ENCODE measurements at regions not wholly inside any gene's neighbourhood (a gene's known extent, or its start where the extent isn't known, plus 50 kb on each side); places are given as distances from the start of the nearest gene placed in this dataset.

DNA sequence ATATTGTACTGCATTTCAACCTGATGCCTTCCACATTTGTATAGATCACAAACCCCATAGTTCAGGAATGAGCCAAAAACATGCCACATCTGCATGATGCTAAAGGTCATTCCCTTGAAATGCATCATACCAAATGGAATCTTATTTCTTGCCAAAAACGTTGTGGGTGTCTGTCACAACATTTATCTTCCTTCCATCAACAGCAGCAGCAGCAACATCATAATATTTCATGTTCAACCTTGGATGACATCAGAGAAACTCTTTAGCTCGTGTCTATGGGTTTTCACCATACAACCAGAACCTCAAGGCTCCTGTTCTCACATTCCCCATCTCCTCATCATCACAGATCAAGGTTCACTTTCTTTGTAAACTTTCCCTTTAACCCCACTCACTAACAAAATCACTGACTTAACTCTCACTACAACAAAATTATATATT, 221.3 kb upstream of the CTAGE1 start:
- no peaks in the 10 kb centered on the region for H3K36me3 ChIP-seq (replicated peaks)
- no peaks in the 10 kb centered on the region for H3K9me3 ChIP-seq
- H3K27me3 ChIP-seq (ENCODE audit: low read depth): no peaks in the 10 kb centered on the region
- no peaks in the 10 kb centered on the region for H3K4me1 ChIP-seq
- DNase-seq (ENCODE audit: low spot score in 2 of 2): no peak
- in situ Hi-C loops (cut with MboI; ENCODE audit: low sequenced_read_pairs): no loop called here
- no peak overlapping the region for H3K4me3 ChIP-seq

DNA sequence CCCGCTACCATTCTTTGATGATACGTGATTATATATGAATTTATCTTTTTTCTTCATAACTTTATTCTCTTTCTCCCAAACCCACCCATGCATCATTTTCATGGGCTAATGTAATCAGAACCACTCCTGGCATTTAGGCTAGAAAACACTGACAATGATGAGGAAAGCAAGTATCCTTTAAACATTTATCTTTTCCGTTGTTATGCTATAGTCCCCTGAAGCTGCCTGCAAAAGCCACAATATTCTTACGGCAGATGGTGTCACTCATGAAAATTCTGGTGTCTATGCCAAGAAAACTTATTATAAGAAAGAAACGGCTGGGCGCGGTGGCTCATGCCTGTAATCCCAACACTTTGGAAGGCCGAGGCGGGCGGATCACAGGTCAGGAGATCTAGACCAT, 221.8 kb upstream of the CTAGE1 start:
- H3K4me1 ChIP-seq: no peaks in the 10 kb centered on the region
- no peaks in the 10 kb centered on the region for H3K27me3 ChIP-seq (ENCODE audit: low read depth)
- H3K36me3 ChIP-seq (replicated peaks): no peaks in the 10 kb centered on the region
- DNase-seq (ENCODE audit: low spot score in 2 of 2): no peak
- no peak overlapping the region for H3K4me3 ChIP-seq
- in situ Hi-C loops (cut with MboI; ENCODE audit: low sequenced_read_pairs): no loop called here
- no peaks in the 10 kb centered on the region for H3K9me3 ChIP-seq

DNA sequence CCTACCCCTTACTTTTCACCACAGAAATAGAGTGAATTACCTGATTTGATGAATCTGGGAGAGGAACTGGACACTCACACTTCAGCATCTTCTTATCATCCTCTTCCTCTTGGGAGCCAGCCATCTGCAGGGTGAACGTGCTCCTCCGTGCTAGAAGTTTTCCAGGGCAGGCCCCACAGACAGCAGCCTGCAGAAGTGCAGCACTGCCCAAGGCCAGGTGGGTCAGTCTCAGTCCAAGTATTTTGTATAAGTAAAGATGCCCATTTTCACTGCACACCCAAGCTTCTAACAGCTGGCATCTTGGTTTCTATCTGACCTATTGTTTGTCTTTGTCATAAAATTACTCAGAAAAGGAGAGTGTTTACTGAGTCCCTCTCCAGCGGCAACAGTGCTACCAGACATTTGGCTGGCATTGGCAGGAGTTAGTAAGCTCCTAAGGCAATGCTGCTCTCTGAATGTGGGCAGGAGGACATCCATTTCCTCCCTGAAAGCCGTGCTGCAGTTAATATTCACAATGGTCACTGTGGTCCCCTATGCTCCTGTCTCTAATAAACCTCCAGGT, 222.6 kb upstream of the CTAGE1 start:
- no peaks in the 10 kb centered on the region for H3K4me1 ChIP-seq
- no peak overlapping the region for H3K4me3 ChIP-seq
- in situ Hi-C loops (cut with MboI; ENCODE audit: low sequenced_read_pairs): no loop called here
- no peaks in the 10 kb centered on the region for H3K9me3 ChIP-seq
- DNase-seq (ENCODE audit: low spot score in 2 of 2): no peak
- no peaks in the 10 kb centered on the region for H3K36me3 ChIP-seq (replicated peaks)
- no peaks in the 10 kb centered on the region for H3K27me3 ChIP-seq (ENCODE audit: low read depth)

DNA sequence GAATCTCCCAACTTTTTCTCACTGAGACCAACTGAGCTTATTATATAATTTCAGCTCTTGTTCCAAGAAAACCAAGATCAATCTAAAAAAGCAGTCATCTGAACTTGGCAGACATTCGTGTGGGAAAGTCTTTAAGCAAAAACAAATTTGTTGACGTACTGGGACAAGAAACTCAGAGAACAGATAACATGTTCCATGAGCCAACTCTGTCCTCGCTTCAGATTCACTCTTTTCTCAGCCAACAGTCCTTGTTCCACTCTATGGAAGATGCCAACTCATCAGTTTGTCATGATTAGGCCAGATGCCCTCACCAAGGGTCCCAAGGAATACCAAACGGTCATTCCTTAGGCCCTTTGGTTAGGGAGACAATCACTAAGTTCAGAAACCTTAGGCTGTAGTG, 224.2 kb upstream of the CTAGE1 start:
- DNase-seq (ENCODE audit: low spot score in 2 of 2): no peak
- no peaks in the 10 kb centered on the region for H3K27me3 ChIP-seq (ENCODE audit: low read depth)
- H3K4me1 ChIP-seq: no peaks in the 10 kb centered on the region
- in situ Hi-C loops (cut with MboI; ENCODE audit: low sequenced_read_pairs): no loop called here
- no peak overlapping the region for H3K4me3 ChIP-seq
- no peaks in the 10 kb centered on the region for H3K36me3 ChIP-seq (replicated peaks)
- no peaks in the 10 kb centered on the region for H3K9me3 ChIP-seq

DNA sequence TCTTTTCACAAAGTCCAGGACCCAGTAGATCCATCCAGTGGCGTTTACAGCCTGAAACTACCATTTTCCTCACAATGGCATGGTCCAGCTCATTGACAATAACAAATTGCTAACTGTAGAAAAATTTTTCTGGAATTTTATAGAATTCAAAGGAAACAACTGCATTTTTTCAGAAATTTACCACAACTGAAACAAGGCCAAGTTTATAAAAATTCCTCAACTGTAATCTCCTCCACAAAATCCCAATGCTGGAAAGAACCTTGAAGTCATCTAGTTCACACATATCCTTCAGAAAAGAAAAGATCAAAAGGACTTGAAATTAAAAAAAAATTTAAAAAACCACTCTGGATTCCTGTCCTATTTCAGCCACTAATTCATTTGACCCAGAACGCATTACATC, 226.0 kb upstream of the CTAGE1 start:
- no peaks in the 10 kb centered on the region for H3K9me3 ChIP-seq
- no peak overlapping the region for H3K4me3 ChIP-seq
- in situ Hi-C loops (cut with MboI; ENCODE audit: low sequenced_read_pairs): no loop called here
- no peaks in the 10 kb centered on the region for H3K36me3 ChIP-seq (replicated peaks)
- no peak for DNase-seq (ENCODE audit: low spot score in 2 of 2)
- no peaks in the 10 kb centered on the region for H3K4me1 ChIP-seq
- no peaks in the 10 kb centered on the region for H3K27me3 ChIP-seq (ENCODE audit: low read depth)

DNA sequence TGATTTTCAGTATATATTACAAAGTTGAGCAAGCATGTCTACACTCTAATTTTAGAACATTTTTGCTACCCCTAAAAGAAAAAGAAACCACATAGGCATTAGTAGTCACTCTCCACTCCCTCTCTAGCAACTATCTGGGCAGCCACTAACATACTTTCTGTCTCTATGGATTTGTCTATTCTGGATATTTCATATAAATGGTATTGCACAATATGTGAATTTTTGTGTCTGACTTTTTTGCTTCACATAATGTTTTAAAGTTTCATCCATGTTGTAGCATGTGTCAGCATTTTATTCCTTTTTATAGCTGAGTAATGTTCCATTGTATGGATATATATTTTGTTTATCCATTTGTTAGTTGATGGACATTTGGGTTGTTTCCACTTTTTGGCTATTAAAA, 232.5 kb upstream of the CTAGE1 start:
- Histone ChIP-seq H3K27me3 (ENCODE audit: low read depth) (no peaks in the 10 kb centered on the region), H3K36me3 (replicated peaks) (no peaks in the 10 kb centered on the region), H3K9me3 (no peaks in the 10 kb centered on the region), H3K4me3 (no peak overlapping the region), H3K4me1 (no peaks in the 10 kb centered on the region)
- no peak for DNase-seq (ENCODE audit: low spot score in 2 of 2)
- in situ Hi-C loops (cut with MboI; ENCODE audit: low sequenced_read_pairs): no loop called here

DNA sequence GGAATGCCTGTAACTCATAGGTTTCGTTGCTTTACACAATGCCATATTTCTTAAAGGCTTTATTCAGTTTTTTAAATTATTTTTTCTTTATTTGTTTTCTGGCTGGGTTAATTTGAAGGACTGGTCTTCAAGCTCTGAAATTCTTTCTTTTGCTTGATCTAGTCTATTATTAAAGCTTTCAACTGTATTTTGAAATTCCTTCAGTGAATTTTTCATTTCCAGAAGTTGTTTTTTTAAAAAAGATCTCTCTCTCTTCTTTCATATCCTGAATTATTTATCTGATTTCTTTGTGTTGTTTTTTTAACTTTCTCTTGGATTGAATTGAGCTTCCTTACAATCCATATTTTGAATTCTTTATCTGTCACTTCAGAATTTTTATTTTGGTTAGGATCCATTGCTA, 239.9 kb upstream of the CTAGE1 start:
- no peak for DNase-seq (ENCODE audit: low spot score in 2 of 2)
- Histone ChIP-seq H3K36me3 (replicated peaks) (no peaks in the 10 kb centered on the region), H3K4me3 (no peak overlapping the region), H3K9me3 (no peaks in the 10 kb centered on the region), H3K27me3 (ENCODE audit: low read depth) (no peaks in the 10 kb centered on the region), H3K4me1 (no peaks in the 10 kb centered on the region)
- in situ Hi-C loops (cut with MboI; ENCODE audit: low sequenced_read_pairs): no loop called here

DNA sequence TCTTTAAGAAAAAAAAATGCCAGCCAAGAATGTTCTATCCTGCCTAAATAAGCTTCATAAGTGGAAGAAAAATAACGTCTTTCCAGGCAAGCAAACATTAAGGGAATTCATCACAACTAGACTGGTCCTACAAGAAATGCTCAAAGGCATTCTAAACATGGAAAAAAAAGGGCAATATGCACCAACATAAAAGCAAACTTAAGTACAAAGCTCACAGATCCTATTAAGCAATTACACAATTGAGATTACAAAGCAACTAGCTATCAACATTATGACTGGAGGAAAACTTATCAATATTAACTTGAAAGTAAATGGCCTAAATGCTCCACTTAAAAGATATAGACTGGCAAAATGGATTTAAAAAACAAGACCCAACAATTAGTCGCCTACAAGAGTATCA, 240.6 kb upstream of the CTAGE1 start:
- Histone ChIP-seq H3K9me3 (no peaks in the 10 kb centered on the region), H3K4me1 (no peaks in the 10 kb centered on the region), H3K27me3 (ENCODE audit: low read depth) (no peaks in the 10 kb centered on the region), H3K4me3 (no peak overlapping the region), H3K36me3 (replicated peaks) (no peaks in the 10 kb centered on the region)
- in situ Hi-C loops (cut with MboI; ENCODE audit: low sequenced_read_pairs): no loop called here
- DNase-seq (ENCODE audit: low spot score in 2 of 2): no peak

DNA sequence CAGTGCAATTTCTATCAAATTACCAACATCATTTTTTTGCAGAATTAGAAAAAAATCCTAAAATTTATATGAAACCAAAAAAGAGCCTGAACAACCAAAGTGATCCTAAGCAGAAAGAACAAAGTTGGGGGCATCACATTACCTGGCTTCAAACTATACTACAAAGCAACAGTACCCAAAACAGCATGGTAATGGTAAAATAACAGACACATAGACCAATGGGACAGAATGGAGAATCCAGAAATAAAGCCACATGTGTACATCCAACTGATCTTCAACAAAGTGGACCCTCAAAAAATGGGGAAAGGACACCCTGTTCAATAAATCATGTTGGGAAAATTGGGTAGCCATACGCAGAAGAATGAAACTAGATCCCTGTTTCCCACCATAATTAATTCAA, 245.7 kb upstream of the CTAGE1 start:
- in situ Hi-C loops (cut with MboI; ENCODE audit: low sequenced_read_pairs): no loop called here
- Histone ChIP-seq H3K4me3 (no peak overlapping the region), H3K9me3 (no peaks in the 10 kb centered on the region), H3K27me3 (ENCODE audit: low read depth) (no peaks in the 10 kb centered on the region), H3K4me1 (no peaks in the 10 kb centered on the region), H3K36me3 (replicated peaks) (no peaks in the 10 kb centered on the region)
- DNase-seq (ENCODE audit: low spot score in 2 of 2): no peak

DNA sequence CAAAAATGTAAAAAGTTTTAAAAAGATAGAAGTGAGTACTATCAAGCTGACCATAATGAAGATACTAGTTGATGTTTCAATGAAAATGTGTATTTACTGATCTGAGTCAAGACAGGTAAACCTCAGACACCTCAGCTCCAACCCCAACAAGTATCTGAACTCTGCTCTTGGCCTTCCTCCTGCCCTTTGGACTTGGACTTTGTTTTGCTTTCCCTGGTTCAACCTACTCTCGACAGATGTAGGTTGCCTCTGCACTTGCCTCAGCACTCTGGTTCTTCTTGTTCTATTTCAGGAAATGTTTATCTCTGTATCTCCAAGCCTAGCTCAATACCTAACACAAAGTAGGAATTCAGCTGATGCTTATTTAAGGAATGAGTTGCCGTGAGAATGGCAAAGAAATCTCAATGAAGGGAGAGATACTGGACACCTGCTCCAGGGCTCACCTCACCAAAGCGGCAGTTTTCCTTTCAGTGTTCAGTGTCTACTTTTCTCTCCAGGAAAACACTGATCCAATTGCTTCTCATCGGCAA, 248.8 kb upstream of the CTAGE1 start:
- DNase-seq (ENCODE audit: low spot score in 2 of 2): no peak
- Histone ChIP-seq H3K27me3 (ENCODE audit: low read depth) (peaks cover 4% of the 10 kb centered on the region), H3K4me3 (no peak overlapping the region), H3K9me3 (no peaks in the 10 kb centered on the region), H3K36me3 (replicated peaks) (no peaks in the 10 kb centered on the region), H3K4me1 (no peaks in the 10 kb centered on the region)
- in situ Hi-C loops (cut with MboI; ENCODE audit: low sequenced_read_pairs): no loop called here

DNA sequence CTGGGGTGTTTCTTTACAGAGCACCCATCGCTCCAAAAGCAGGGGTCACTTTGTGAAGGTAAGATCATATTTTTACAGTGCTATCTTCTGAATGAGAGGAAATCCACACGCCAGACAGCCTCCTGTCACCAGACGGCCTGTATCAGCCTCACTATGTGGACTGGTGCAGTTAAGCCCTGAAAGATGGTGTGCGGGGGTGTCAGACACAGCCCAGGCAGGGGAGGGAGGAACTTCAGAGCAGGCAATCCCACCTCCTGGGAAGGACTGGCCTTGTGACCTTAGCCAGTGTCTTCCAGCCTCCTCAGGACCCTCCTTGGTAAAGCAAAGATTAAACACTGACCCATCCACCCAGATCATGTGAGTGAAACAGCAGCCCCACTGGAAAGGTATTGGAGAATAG, 249.4 kb upstream of the CTAGE1 start:
- in situ Hi-C loops (cut with MboI; ENCODE audit: low sequenced_read_pairs): no loop called here
- no peaks in the 10 kb centered on the region for H3K9me3 ChIP-seq
- H3K27me3 ChIP-seq (ENCODE audit: low read depth): peaks cover 4% of the 10 kb centered on the region
- no peaks in the 10 kb centered on the region for H3K4me1 ChIP-seq
- H3K36me3 ChIP-seq (replicated peaks): no peaks in the 10 kb centered on the region
- H3K4me3 ChIP-seq: no peak overlapping the region
- DNase-seq (ENCODE audit: low spot score in 2 of 2): no peak

DNA sequence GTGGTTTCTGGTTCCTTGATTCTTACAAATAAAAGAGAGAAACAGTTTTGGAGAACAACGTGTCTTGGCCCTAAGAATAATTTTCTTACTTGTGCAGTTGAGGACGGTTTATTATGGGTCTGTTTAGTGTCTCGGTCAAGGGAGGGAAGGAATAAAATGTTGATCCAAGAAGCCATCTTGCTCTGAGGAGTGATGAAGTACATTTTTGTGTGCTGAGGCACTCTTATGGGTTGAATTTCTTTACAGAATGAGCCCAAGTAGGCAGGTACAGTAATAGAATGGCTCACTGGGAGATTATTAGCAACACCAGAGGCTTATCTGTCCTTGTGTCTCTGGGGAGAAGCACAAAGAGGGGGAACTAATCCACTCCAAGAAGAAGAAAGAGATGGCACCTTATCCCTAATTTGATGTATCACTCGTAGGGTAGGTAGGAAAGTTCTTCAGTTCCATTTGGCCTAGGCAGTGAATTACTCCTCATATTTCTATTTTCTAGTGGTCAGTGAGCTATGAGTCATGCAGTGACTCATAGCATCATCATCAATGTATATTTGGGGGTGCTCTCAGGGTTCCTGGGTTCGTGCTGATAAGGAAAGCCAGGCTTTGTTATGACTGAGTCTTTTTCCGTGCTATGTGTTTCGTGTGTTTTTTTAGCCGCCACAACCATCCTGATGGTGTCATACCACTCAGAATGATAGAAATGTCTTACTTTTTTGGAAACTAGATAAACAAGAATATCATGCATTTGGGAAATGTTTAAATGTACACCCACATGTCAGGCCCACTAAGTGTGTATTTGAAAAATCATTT, 250.1 kb upstream of the CTAGE1 start:
- Histone ChIP-seq H3K9me3 (no peaks in the 10 kb centered on the region), H3K4me3 (no peak overlapping the region), H3K4me1 (no peaks in the 10 kb centered on the region), H3K27me3 (ENCODE audit: low read depth) (peaks cover 4% of the 10 kb centered on the region), H3K36me3 (replicated peaks) (no peaks in the 10 kb centered on the region)
- DNase-seq (ENCODE audit: low spot score in 2 of 2): no peak
- in situ Hi-C loops (cut with MboI; ENCODE audit: low sequenced_read_pairs): no loop called here

DNA sequence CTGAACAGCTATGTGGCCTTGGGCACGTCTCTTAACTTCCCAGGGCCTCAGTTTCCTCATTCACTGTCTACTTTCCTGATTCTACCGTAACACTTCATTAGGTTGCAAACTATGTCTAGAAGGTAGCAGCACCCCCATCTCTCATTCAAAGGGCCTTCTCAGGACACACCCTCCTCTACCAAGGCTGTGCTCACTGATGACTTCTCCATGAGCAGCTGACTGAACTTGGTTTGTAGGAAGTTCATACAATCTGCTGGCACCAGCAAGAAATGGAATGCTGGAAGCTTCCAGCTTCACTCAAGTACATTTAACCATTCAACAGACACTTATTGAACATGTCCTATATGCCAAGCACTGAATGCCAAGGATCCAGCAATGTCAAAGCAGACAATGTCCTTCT, 250.8 kb upstream of the CTAGE1 start:
- Histone ChIP-seq H3K4me1 (no peaks in the 10 kb centered on the region), H3K9me3 (no peaks in the 10 kb centered on the region), H3K36me3 (replicated peaks) (no peaks in the 10 kb centered on the region), H3K4me3 (no peak overlapping the region), H3K27me3 (ENCODE audit: low read depth) (peaks cover 4% of the 10 kb centered on the region)
- no peak for DNase-seq (ENCODE audit: low spot score in 2 of 2)
- in situ Hi-C loops (cut with MboI; ENCODE audit: low sequenced_read_pairs): no loop called here

DNA sequence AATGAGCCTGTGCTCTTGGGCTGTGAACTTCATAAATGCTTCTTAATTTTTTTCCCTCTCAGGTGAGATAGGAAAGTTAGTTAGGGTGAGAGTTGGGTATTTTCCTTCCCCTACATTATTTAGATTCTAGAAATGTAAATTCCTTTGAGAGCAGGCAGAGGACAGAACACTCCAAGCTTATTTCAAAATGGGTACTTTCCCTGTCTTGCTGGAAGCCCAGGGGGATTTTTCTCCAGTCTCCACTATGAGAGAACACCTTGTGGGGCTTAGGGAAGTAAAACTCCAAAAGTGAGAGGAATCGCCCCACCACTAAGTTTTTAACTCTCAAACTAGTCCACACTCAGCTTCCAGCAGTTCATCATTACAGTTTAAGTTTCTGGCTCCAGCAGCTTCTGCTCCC, 253.2 kb upstream of the CTAGE1 start:
- in situ Hi-C loops (cut with MboI; ENCODE audit: low sequenced_read_pairs): no loop called here
- Histone ChIP-seq H3K4me1 (no peaks in the 10 kb centered on the region), H3K36me3 (replicated peaks) (no peaks in the 10 kb centered on the region), H3K9me3 (no peaks in the 10 kb centered on the region), H3K27me3 (ENCODE audit: low read depth) (peaks cover 7% of the 10 kb centered on the region), H3K4me3 (no peak overlapping the region)
- DNase-seq (ENCODE audit: low spot score in 2 of 2): no peak
